Calu3 (cell line): ENCODE measurements at regions not wholly inside any gene's neighbourhood (a gene's known extent, or its start where the extent isn't known, plus 50 kb on each side); places are given as distances from the start of the nearest gene placed in this dataset.

ENCODE experiments used
- BruUV-seq: library from RNA; stranded (reverse); fragments of 400-500 nt; replicated peaks from 2 replicates; lab custom pipeline; 2021; lab: Mats Ljungman, UMichigan
- CTCF ChIA-PET: fragments of 300-600 bp; sonication (Branson Sonifier 250); formaldehyde crosslinking; loops from one replicate; lab custom pipeline; 2022; ENCODE audit warnings: antibody characterized with exemption; lab: Charles Lee
- DNase-seq: peaks from one replicate; pipeline ENCODE4 v3.0.0; 2022
- H3K27ac Mint-ChIP-seq: one replicate; pipeline ENCODE4 v1.8.0; 2022; ENCODE audit warnings: mixed read lengths; ENCODE audit not compliant: unreplicated experiment
- H3K27me3 Mint-ChIP-seq: one replicate; pipeline ENCODE4 v1.8.0; 2022; ENCODE audit warnings: mixed read lengths; ENCODE audit not compliant: unreplicated experiment
- H3K36me3 Mint-ChIP-seq: one replicate; pipeline ENCODE4 v1.8.0; 2022; ENCODE audit warnings: mild to moderate bottlenecking, moderate library complexity, mixed read lengths; ENCODE audit not compliant: insufficient read depth, unreplicated experiment
- H3K4me1 Mint-ChIP-seq: one replicate; pipeline ENCODE4 v1.8.0; 2022; ENCODE audit warnings: mild to moderate bottlenecking, low read depth, mixed read lengths; ENCODE audit not compliant: unreplicated experiment
- H3K4me3 Mint-ChIP-seq: one replicate; pipeline ENCODE4 v1.8.0; 2022; ENCODE audit warnings: mild to moderate bottlenecking, low read depth, moderate library complexity, mixed read lengths; ENCODE audit not compliant: unreplicated experiment
- H3K9me3 Mint-ChIP-seq: one replicate; pipeline ENCODE4 v1.8.0; 2022; ENCODE audit warnings: low read depth, mixed read lengths; ENCODE audit not compliant: unreplicated experiment
- CTCF ChIP-seq: fragments of 200-600 bp; IDR thresholded peaks from one replicate; pipeline ENCODE4 v1.8.0; 2022; ENCODE audit warnings: antibody characterized with exemption; ENCODE audit not compliant: unreplicated experiment
- intact Hi-C: fragments of 100-400 bp; cut with micrococcal nuclease; formaldehyde crosslinking; loops from one replicate; pipeline ENCODE4 v1.10.0; 2022; ENCODE audit not compliant: unreplicated experiment

- H3K36me3 Mint-ChIP-seq = no peaks in the 10 kb centered on the region
- no peak overlapping the region for H3K27ac Mint-ChIP-seq
- no peak for TF ChIP-seq CTCF
- CTCF ChIA-PET = no interaction called here
- H3K9me3 Mint-ChIP-seq = no peaks in the 10 kb centered on the region
- intact Hi-C loops = no loop called here
- no peaks in the 10 kb centered on the region for H3K27me3 Mint-ChIP-seq
- no TSS peak for BruUV-seq
- DNase-seq = no peak
- peaks cover 6% of the 10 kb centered on the region for H3K4me1 Mint-ChIP-seq
- no peak overlapping the region for H3K4me3 Mint-ChIP-seq
Measured at GRCh38 chr2:220129391-220129790, 502.0 kb downstream of the SLC4A3 start.

- Mint-ChIP-seq H3K9me3 (peaks cover 3% of the 10 kb centered on the region), H3K27ac (no peak overlapping the region), H3K4me1 (no peaks in the 10 kb centered on the region), H3K27me3 (no peaks in the 10 kb centered on the region), H3K36me3 (no peaks in the 10 kb centered on the region), H3K4me3 (no peak overlapping the region)
- intact Hi-C loops = no loop called here
- no peak for DNase-seq
- CTCF ChIA-PET = no interaction called here
- no peak for TF ChIP-seq CTCF
- BruUV-seq = no TSS peak
Measured at GRCh38 chr2:220134756-220135534, 507.5 kb downstream of the SLC4A3 start.

- no peak for TF ChIP-seq CTCF
- Mint-ChIP-seq H3K9me3 (peaks cover 8% of the 10 kb centered on the region), H3K36me3 (no peaks in the 10 kb centered on the region), H3K27ac (peak overlapping the region; percentile 19), H3K27me3 (no peaks in the 10 kb centered on the region), H3K4me3 (no peak overlapping the region), H3K4me1 (peaks cover 17% of the 10 kb centered on the region)
- intact Hi-C loops = no loop called here
- DNase-seq = peak; percentile 11
- BruUV-seq = no TSS peak
- CTCF ChIA-PET = interaction anchor here (0.6 kb wide), 1 partner anchor 8 kb away, joined by 4 read pairs; no protein-coding TSS in a partner anchor
Measured at GRCh38 chr2:220143336-220143735, 515.9 kb downstream of the SLC4A3 start.

- Mint-ChIP-seq H3K4me1 (peaks cover 17% of the 10 kb centered on the region), H3K9me3 (peaks cover 5% of the 10 kb centered on the region), H3K27me3 (no peaks in the 10 kb centered on the region), H3K36me3 (no peaks in the 10 kb centered on the region), H3K4me3 (no peak overlapping the region), H3K27ac (no peak overlapping the region)
- BruUV-seq = no TSS peak
- TF ChIP-seq CTCF = no peak
- CTCF ChIA-PET = interaction anchor here (0.6 kb wide), 1 partner anchor 425 kb away, joined by 3 read pairs; no protein-coding TSS in a partner anchor
- no peak for DNase-seq
- intact Hi-C loops = no loop called here
Measured at GRCh38 chr2:220144411-220144810, 517.0 kb downstream of the SLC4A3 start.
